ENCODE measurements at regions not wholly inside any gene's neighbourhood (a gene's known extent, or its start where the extent isn't known, plus 50 kb on each side); places are given as distances from the start of the nearest gene placed in this dataset.

DNA sequence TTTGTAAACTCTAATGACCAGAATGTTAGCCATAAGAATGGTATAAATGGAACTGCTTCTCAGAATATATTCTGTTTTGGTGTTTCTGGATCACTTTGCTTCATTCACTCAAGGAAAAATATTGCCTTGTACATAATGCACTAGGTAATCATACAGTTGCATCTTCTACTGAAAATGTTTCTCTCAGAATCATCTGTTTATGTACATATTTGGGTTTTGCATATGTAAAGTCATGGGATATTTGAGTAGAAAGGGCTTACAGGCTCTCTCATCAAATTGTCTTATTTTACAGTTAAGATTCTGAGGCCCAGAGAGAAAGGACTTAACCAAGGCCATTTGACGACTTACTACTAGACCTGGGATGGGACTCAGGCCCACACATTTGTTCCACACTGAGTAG, 97.8 kb upstream of the PALM2AKAP2 start:
- DNase-seq, result no peak

DNA sequence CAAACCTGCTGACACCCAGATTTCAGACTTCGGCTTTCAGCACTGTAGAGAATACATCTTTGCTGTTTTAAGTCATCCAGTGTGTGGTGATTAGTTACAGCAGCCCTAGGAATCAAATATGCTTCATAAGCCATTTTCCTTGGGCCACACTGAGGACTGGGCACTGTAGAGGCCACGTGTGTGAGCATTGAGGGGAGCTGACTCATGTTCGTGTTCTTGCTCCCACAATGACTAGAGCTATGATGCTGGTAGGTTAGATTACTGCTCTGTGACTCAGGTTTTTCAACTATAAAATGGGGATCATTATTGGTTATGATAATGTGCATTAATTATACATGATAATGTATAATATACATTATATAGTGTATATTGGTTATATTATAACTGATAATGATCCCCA, 96.5 kb upstream of the PALM2AKAP2 start:
- no peak for DNase-seq

DNA sequence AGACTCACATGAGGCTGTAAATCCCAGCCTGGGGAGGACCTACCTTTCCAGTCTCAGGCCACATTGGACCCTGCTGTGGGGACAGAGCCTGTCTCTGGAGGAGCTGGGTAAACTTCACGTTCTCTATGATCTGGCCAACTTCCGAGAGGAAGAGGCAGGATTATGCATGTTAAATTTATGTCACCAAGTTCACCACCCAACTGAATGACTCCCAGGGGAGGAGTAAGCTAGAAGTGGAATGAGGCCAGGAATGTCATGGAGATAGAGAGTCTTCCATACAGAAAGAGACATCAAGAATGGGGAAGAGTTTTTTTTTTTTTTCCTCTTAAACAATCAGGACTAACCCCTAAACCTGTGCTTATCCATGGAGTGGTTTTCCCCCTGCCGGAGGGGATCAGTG, 90.3 kb upstream of the PALM2AKAP2 start:
- no peak for DNase-seq

DNA sequence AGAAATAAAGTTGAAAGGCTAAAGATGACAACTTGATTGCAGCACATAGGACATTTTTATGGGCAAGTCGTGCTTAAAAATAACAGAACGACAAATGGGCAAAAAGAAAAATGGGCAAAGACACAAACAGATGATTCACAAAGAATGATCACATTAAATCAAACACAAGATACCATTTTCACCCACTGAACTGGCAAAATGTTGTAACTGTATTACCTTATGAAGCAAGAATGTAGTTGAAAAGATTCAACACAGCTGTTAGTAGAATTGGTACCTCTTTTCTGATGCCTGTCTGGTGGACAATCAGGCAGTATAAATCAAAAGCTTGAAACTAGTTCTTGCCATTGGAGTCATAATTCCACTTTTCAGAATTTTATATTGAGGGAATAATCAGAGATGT, 81.0 kb upstream of the PALM2AKAP2 start:
- DNase-seq, result no peak

DNA sequence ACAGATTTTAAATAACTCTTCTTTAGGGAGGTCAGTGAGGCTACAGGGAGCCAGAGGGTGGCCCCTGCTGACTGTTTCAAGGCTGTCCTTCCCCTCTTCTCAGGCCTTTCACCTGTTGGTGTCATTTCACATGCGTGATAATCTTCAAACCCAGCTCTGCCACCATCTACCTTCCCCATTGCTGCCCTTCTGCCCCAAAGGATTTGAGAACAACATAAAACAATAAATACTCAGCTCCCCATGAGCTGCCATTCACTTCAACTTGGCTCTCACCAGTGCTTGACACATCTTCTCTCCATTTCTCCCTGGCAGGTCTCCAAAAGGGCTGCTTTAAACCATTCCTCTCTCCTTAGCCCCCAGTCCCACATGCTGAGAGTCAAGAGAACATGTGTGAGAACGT, 75.5 kb upstream of the PALM2AKAP2 start:
- DNase-seq, result no peak

DNA sequence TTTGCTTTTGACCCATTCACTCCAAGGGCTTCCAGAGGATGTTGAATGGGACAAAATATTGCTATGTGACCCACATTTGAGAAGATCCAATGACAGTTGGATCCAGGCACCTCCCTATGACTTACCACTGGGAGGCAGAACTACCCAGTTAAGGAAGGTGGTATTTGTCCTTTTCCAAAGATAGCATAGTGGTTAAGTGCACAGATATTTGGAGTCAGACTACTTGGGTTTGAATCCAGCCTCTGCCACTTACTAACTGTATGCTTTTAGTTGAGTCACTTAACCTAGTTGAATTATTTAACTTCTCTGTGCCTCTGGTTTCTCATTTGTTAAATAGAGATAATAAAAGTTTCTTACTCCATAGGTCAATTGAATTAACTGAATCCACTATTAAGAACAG, 74.5 kb upstream of the PALM2AKAP2 start:
- DNase-seq, result no peak

DNA sequence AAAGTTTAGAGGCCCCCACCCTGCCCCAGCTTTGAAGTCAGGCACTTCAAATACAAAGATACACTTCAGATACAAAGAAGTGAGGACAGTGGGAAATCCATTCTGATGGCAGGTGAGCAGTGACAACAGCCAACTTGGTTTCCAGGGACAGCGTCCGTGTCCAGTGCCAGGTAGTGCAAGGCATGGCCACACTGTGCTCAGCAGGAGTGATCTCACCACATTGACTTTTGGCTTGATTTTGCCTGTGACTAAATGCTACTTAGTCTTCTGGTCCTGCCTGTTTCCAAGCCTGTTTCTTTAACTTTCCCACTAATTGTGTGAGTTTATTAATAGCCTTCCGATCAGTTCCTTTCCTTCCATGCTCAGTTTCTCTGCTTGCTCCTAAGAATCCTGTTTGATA, 72.6 kb upstream of the PALM2AKAP2 start:
- no peak for DNase-seq

DNA sequence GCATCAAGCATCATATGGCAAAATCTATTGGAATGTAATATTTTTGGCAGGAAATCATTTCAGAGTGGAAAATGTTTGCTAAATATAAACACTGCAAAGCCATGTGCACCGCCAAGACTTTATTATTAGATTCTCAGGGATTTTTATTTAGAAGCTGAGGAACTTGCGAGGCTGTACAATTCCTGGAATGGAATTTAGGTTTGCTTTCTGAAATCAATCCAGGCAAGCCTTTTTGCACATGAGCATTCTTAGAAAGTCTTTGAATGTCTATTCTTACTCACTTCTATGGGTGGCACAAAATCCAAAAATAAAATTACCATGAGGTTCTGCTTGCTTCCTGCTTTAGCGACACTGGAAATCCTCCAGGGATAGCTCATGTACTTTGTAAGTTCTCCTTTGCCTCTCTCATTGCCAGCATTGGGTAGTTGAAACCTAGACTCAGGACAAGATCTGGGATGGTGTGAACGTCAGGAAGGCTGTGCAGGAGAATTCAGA, 71.5 kb upstream of the PALM2AKAP2 start:
- DNase-seq, result no peak

DNA sequence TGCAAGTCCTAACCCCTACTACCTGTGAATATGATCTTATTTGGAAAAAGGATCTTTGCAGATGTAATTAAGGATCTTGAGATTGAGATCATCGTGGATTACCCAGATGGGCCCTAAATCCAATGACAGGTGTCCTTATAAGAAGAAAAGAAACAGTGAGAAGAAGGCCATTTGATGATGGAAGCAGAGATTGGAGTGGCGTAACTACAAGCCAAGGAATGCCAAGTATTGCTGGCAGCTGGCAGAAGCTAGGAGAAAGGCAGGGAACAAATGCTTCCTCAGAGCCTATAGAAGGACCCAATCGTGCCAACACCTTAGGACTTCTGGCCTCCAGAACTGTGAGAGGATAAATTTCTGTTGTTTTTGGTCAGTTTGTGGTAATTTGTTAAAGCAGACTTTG, 70.1 kb upstream of the PALM2AKAP2 start:
- DNase-seq, result no peak

DNA sequence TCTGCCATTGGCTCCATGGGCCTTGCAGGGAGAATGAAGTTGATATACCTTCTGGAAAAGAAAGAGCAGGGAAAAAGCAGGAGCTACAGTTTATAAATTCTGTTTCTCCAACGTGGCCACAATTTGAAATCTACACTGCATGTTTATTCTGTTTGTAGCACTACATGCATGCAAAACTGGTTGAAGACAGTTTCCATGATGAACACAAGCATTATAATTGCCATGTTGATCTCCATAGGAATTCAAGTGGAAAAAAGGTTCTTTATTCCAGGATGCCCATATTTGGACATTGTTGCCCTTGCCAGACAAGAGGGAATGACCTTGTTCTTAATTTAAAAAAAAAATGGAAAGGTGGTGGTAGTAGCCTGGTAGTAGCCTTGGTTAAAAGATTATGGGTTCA, 69.2 kb upstream of the PALM2AKAP2 start:
- DNase-seq, result no peak

DNA sequence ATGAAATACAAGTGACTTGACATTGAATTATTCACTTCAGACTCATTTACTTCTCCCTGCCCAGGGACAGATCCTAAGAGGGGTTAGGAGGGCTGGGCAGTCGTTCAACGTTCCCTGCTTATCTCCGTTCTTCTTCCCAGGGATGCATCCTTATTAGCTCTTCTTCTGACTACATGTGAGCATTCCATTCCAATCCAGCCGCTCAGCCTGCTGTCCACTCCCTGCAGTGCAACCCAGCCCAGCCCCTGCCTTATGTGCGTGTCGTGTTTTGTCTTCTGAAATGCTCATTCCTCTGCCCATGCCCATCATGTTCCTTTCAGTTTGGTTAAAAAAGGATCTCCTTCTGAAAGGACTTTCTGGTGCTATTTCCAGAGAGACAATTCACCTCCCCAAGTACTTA, 64.7 kb upstream of the PALM2AKAP2 start:
- DNase-seq, result no peak

DNA sequence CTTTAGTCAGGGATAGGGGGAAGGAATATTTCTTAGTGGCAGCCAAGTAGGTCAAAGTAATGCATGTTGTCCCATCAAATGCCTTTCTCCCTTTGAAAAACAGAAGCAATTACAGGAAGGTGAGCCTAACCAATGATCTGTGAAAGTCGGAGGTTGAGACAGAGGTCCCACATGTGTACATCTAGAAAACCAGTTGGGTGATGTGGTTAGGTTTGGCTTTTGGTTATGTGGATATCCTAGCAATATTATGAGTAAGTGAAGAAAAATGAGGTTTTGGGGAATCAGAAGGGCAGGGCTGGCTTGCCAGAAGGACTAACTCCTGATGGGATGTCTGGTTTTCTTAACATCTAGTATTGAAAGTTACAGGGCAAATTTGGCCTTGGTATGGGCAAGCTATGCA, 63.4 kb upstream of the PALM2AKAP2 start:
- DNase-seq, result no peak

DNA sequence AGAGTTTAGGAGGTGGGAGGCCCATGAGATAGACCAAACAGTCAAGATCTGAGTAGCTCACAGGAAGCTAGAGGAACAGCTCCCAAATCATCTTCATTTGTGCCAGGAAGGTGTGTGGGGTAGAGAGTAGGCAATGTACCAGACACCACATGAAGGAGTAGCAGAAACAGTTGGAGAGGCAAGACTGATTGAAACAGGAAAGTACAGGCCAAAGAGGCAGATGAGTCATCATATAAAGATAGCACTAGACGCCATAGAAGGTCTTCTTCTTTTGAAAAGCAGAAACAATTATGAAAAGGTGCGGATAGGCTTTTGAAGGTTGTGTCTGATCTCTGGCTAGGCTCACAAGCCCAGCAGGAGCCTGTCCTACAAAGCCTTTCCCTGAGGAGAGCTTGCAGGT, 62.7 kb upstream of the PALM2AKAP2 start:
- DNase-seq, result no peak

DNA sequence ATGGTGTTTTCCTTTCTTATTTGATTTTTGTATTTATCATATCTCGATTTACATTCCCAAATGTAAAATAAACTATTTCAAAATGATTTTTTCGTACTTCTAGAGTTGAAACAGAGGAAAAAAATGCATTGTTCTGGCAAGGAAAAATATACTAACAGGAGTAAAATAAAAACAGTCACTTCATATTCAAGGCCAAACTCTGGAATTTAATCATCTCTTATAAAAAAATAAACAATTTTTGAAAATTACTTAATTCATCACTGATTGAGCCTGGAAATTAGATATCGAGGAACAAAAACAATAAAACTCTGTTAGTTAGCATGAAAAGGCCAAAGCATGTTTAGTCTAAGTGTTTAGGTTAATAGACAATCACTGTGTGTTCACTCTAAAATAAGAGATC, 61.1 kb upstream of the PALM2AKAP2 start:
- DNase-seq, result no peak

DNA sequence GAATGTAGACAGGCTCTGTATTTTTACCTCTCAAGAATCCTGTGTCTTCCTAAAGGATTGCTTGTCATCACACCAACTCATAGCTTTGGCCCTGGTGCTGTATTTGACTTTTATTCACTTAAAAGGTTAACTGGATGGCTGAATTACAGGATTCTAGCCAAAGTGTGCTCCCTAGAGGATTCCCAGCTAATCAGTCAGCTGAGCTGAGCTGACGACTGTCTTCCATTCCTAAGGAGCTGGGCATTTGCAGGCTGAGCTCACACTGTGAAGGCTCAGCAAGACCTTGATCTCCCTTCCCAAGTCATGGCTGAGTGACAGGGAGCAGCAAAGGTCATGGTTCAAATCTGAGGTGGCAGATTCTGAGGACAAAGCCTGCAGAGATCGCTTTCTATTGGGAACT, 59.0 kb upstream of the PALM2AKAP2 start:
- DNase-seq, result no peak

DNA sequence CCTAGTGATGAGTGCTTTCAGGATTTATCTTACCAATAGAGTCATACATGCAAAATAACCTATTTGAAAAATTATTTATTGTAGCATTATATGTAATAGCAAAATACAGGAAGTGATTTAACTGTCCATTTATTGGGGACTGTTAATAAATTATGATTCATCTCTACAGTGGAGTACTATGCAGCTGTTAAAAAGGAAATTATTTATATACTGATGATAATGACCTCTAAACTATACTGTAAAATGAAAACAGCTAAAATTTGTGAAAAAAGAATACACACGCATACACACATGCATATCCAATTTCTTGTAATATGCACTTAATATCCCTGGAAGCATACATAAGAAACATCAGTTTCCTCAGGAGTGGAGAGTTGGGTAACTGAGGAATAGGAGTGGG, 58.0 kb upstream of the PALM2AKAP2 start:
- DNase-seq, result no peak

DNA sequence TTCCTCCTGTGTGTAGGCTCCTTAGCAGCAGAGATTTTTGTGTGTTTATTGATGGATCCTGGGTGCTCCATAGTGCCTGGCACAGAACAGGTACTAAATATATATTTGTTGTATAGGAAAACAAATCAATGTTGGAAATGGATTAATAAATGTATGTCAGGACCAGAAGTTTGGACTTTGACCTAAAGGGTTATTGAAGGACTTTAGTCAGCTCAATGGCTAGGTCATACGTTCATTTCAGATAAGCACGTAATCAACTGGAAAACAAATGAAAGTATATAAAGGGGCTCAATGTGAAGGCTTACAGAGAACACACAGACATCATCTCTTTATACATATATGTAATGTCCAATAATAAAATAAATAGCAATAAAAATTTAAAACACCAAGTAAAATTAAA, 56.2 kb upstream of the PALM2AKAP2 start:
- no peak for DNase-seq

DNA sequence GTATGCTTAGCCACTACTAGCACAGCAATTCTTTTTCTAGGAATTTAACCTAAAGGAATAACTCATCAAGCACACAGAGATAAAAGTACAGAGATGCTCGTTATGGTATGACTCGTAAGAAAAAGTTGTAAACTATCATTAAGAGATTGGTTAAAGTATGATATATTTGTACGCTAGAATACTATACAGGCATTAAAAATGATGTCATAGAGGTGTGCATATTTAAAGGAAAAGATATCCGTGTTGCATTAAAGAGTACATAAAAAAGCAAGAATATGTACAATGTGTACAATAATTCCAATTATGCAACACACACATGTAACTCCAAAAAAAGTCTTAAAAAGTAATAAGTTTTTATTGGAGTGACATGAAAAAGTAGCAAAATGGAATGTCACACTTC, 54.5 kb upstream of the PALM2AKAP2 start:
- no peak for DNase-seq

DNA sequence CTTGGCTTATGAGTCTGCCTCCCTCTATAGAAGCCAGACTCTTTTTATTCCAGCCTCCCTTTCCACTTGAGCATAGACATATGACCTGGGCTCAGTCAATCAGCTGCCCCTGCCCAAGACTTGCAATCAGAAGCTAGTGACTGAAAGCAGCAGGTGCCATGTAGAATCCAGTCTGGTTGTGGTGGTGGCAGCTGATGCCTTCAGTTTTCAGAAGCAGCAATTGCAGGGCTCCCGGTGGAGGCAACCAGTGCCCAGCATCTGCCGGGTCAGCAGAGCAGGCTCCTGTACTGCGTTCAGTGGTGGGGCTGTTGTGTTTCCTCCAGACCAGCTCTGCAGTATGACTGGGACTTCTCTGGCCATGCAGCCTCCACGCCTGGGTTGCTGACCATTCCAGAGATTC, 53.9 kb upstream of the PALM2AKAP2 start:
- no peak for DNase-seq

DNA sequence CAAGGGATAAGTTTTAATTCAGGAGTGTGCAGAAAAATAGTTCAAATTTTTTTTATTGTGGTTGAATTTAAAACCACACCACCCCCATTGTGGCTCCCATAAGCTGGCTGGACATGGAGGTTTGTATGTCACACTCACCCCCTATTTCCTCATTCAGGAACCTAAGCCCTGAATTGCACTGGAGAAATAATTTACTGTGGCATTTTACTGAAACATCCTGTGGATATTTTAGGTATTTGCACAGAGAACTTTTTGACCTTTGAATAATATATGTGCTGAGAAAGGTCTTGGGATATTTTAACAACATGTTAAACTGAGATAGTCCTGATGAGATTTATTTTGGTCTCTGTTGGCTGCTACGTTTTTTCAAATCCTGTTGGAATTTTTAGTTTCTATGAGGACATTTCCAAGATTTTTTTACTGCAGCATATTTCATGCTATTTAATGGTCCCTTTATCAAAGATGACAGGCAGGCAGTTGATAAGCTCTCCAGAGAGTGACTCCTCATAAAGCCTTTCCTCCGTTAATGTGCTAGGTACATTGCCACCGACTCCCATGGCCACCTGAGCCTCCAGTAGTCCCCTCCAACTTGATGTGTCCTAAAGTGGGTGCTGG, 51.2 kb upstream of the PALM2AKAP2 start:
- no peak for DNase-seq

DNA sequence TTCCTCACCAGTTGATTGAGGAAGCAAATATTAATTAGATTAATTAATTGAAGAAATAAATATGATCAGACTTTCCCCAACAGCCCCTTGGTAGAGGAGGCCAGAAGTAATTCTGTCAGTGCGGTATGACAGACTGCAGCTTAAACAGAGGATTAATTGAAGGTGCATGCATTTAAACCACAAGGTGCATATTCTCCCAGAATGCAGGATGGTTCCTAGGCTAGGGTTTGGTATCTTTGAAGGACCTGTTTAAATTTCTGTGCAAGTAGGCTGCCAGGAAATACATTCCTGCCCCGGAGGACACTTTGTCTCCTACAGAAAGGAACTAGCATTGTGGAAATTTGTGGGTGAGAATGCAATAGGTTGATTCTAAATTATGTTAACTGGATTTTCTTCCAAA, 50.5 kb upstream of the PALM2AKAP2 start:
- DNase-seq, result no peak
